ENCODE measurements at regions not wholly inside any gene's neighbourhood (a gene's known extent, or its start where the extent isn't known, plus 50 kb on each side); places are given as distances from the start of the nearest gene placed in this dataset.
"Not testable (repeated sequence)": the region's sequence is repeated elsewhere in the genome, so short reads cannot be mapped to it uniquely, and the experiment has no call there.

DNA sequence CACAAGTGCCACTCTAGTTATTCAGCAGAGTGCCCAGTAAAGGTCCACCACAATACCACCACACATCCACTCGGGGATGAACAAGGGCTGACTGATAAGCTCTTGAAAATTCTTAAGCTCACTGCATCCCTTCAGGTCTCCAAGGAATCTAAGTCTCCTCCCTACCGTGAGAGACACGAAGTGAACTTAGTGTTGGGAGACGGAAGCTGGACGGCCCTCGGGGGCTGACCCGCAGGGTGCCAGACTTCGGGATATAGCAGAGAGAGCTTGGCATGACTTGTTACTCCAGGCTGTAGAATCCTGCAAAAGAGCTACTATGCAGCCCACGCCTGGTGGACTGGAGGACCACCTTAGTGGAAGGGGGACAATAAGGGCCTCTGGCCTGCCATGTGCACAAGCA, 75.1 kb downstream of the LYZL1 start:
- POLR2A ChIA-PET (ENCODE audit: low non-redundant PET); H3K27ac ChIP-seq; DNase-seq (ENCODE audit: low spot score): not testable (repeated sequence)
- CTCF ChIA-PET = interaction anchor here (0.6 kb wide), 1 partner anchor 1882 kb away, joined by 4 read pairs; no protein-coding TSS in a partner anchor

DNA sequence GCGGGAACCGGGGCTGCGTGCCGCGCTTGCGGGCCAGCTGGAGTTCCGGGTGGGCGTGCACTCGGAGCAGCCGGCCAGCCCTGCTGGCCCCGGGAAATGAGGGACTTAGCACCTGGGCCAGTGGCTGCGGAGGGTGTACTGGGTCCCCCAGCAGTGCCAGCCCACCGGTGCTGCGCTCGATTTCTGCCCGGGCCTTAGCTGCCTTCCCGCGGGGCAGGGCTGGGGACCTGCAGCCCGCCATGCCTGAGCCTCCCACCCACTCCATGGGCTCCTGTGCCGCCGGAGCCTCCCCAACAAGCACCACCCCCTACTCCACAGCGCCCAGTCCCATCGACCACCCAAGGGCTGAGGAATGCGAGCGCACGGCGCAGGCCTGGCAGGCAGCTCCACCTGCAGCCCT, 77.3 kb downstream of the LYZL1 start:
- H3K27ac ChIP-seq; POLR2A ChIA-PET (ENCODE audit: low non-redundant PET); DNase-seq (ENCODE audit: low spot score): not testable (repeated sequence)
- CTCF ChIA-PET = interaction anchor here (0.7 kb wide), 1 partner anchor 11 kb away, joined by 3 read pairs; no protein-coding TSS in a partner anchor

DNA sequence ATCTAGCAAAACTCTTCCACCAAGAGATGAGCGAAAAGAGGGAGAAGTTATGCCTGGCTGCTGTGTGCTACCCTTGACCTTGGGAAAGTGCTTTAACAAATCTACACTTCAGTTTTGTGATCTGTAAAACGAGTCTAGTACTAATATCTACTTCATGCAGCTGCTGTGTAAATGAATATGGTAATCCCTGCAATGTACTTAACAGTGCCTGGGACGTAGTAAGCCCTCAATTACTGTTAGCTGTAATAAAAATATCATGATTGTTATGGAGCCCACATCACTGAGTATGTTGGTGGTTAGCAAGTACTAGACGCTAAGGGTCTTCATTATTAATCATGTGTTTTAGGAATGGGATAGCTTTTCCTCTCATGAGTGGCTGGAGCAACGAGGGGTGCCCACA, 80.5 kb downstream of the LYZL1 start:
- no peak overlapping the region for H3K27ac ChIP-seq
- ChIA-PET CTCF (no interaction called here), POLR2A (ENCODE audit: low non-redundant PET) (no interaction called here)
- TF ChIP-seq, protein P1, sequence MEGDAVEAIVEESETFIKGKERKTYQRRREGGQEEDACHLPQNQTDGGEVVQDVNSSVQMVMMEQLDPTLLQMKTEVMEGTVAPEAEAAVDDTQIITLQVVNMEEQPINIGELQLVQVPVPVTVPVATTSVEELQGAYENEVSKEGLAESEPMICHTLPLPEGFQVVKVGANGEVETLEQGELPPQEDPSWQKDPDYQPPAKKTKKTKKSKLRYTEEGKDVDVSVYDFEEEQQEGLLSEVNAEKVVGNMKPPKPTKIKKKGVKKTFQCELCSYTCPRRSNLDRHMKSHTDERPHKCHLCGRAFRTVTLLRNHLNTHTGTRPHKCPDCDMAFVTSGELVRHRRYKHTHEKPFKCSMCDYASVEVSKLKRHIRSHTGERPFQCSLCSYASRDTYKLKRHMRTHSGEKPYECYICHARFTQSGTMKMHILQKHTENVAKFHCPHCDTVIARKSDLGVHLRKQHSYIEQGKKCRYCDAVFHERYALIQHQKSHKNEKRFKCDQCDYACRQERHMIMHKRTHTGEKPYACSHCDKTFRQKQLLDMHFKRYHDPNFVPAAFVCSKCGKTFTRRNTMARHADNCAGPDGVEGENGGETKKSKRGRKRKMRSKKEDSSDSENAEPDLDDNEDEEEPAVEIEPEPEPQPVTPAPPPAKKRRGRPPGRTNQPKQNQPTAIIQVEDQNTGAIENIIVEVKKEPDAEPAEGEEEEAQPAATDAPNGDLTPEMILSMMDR (conservative IDR thresholded peaks at IDR 0.05; ENCODE audit: low read depth) = no peak
- no peak for DNase-seq (ENCODE audit: low spot score)

DNA sequence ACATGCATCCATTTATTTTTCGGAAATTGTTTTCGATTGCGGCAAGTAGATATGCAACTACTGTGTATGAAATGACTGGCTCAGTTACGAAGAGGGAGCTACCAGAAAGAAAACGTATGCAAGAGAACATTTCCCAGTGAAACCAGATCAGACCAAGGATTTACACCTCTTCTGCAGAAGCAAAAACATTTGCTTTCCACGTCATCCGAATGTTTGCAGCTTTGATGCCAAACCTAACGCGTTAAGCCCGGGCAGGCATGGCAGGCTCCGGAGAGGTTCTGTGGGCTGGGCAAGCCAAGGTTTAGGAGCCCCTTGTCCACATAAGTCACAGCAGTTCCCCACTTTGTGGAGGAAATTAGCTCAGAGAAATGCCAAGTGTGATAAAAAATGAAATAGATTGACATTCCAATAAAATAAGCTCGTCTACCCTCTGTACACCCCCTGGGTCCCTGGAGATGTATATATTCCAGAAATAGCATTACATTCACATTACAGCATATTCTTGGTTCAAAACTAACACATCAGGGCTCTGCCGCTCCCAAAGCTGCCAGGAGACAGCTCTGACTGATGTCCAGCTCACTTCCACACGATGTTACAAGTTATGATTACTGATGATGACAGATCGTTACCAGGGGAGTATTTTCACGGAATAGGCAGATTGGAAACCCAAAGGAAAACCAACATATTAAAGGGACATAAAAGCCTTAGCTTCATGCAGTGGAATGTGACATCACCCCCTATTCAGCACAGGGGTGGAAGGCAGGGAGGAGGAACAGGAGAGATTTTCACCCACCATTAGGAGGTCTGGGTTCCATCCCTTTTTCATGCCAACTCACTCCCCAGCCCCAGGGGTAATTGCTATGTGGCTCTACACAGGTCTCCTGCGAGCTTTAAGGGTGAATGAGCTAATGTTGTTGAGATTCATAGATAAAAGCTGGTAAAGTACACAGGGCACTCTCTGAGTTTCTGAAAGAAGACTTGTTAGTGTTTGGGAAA, 81.5 kb downstream of the LYZL1 start:
- TF ChIP-seq, protein P1 (conservative IDR thresholded peaks at IDR 0.05; ENCODE audit: low read depth) = no peak
- CTCF ChIA-PET = no interaction called here
- POLR2A ChIA-PET (ENCODE audit: low non-redundant PET) = no interaction called here
- no peak for DNase-seq (ENCODE audit: low spot score)
- no peak overlapping the region for H3K27ac ChIP-seq

DNA sequence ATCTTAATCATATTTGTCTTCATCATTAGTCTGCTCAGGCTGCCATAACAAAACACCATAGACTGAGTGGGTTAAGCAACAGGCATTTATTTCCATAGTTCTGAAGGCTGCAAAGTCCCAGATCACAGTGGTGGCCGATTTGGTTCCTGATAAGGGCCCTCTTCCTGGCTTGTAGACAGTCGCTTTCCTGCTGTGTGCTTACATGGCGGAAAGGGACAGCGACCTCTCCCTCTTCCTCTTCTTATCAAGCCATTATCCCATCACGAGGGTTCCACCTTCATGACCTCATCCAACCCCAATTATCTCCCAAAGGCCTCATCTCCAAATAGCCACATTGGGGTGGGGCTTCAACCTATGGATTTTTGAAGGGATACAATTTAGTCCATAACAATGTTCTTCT, 84.0 kb downstream of the LYZL1 start:
- no peak overlapping the region for H3K27ac ChIP-seq
- ChIA-PET CTCF (no interaction called here), POLR2A (ENCODE audit: low non-redundant PET) (no interaction called here)
- TF ChIP-seq, protein P1 (conservative IDR thresholded peaks at IDR 0.05; ENCODE audit: low read depth) = no peak
- no peak for DNase-seq (ENCODE audit: low spot score)

DNA sequence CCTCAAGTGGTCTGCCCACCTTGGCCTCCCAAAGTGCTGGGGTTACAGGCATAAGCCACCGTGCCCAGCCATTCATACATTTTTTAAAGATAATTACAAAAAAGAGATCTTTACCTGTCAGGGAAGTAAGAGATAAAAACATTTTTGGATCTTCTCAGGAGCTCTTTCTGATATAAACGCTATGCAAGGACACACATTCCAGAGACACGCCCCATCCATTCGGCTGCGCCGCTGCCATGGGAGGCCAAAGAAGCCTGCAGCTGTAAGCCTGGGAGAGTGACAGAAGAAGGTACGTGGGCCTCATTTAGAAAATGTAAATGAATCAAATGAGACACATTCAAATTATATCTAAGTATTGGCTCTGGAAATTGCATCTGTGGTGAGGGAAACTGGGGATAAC, 85.3 kb downstream of the LYZL1 start:
- ChIA-PET POLR2A (ENCODE audit: low non-redundant PET) (no interaction called here), CTCF (no interaction called here)
- DNase-seq (ENCODE audit: low spot score) = no peak
- H3K27ac ChIP-seq = no peak overlapping the region
- TF ChIP-seq, protein P1 (conservative IDR thresholded peaks at IDR 0.05; ENCODE audit: low read depth) = no peak

DNA sequence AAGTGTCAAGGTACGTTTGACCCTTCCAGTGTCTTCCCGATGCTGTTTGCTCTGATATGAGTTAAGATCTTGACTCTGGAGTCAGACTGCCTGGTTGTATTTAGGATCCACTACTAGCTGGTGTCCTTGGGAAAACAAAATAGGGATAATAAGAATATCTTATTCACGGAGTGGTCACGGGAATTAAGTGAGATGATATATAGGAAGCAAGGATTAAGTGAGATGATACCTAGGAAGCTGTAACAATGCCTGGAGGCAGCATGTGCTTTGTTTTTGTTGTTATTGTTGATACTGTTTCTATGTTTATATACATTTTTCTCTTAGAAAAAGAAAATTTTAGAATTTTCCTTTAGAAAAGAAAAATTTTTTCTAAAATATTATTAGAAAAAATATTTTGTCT, 87.0 kb downstream of the LYZL1 start:
- TF ChIP-seq, protein P1 (conservative IDR thresholded peaks at IDR 0.05; ENCODE audit: low read depth) = no peak
- DNase-seq (ENCODE audit: low spot score) = no peak
- POLR2A ChIA-PET (ENCODE audit: low non-redundant PET) = no interaction called here
- H3K27ac ChIP-seq = no peak overlapping the region
- CTCF ChIA-PET = interaction anchor here (1.0 kb wide), 1 partner anchor 121 kb away, joined by 3 read pairs; no protein-coding TSS in a partner anchor
